ENCODE measurements at regions not wholly inside any gene's neighbourhood (a gene's known extent, or its start where the extent isn't known, plus 50 kb on each side); places are given as distances from the start of the nearest gene placed in this dataset.

DNA sequence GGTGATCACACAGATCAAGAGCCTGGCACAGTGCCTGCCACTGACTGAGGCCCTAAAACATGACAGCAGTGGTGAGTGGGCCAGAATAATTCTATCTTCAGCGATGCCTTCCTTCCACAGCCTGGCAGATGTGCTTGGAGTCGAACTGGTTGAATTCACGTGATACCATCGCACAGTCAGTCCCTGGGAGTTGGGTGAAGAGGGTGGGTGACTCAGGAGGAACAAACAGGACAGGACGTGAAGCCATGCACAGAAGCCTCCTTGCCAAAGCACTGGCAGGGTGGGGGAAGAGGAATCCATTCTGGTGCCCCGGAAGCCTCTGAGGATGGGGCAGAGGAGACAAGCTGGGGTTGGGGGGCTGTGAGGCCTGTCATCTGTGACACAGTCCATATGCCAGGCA, 80.3 kb upstream of the WNT4 start:
- DNase-seq = no peak
- Mint-ChIP-seq H3K4me3 (no peak overlapping the region), H3K4me1 (no peaks in the 10 kb centered on the region), H3K27ac (no peak overlapping the region), H3K9me3 (no peaks in the 10 kb centered on the region), H3K36me3 (no peaks in the 10 kb centered on the region), H3K27me3 (peaks cover 8 to 26% of the 10 kb centered on the region in 2 donors)
- Histone ChIP-seq H3K36me3 (ENCODE audit: insufficient read depth, low read length) (no peaks in the 10 kb centered on the region), H3K27me3 (ENCODE audit: insufficient read depth, low read length) (peaks cover 4% of the 10 kb centered on the region), H3K27ac (ENCODE audit: low read depth, low read length) (no peak overlapping the region), H3K4me3 (ENCODE audit: low read length in 2 of 2) (no peak overlapping the region), H3K9me3 (ENCODE audit: control insufficient read depth in 1 of 2, low read length in 2 of 2) (no peaks in the 10 kb centered on the region), H3K4me1 (ENCODE audit: insufficient read depth, low read length) (no peaks in the 10 kb centered on the region)
- POLR2A ChIA-PET (ENCODE audit: partially characterized antibody) = no interaction called here
- CTCF ChIA-PET (ENCODE audit: partially characterized antibody) = no interaction called here
- intact Hi-C loops (cut with micrococcal nuclease) = no loop called here

DNA sequence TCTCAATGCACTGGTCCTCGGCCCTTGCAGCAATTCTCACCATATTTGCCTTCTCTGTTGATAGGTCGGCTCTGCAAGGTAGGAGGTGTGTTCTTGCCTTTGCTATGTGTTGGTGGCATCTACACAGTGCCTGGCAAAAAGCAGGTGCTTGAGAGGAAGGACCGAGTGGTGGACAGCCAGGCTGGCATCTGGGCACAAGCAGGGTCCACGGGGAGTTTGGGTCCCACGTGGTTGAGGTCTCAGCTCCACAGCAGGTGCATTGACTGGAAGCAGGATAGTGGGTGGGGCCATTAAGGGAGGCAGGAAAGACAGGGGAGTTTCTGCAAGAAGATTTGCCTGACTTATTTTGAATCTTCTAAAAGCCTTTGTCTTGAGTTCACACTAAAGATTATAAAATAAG, 81.2 kb upstream of the WNT4 start:
- Histone ChIP-seq H3K27me3 (ENCODE audit: insufficient read depth, low read length) (peaks cover 4% of the 10 kb centered on the region), H3K4me1 (ENCODE audit: insufficient read depth, low read length) (no peaks in the 10 kb centered on the region), H3K9me3 (ENCODE audit: control insufficient read depth in 1 of 2, low read length in 2 of 2) (no peaks in the 10 kb centered on the region), H3K27ac (ENCODE audit: low read depth, low read length) (no peak overlapping the region), H3K36me3 (ENCODE audit: insufficient read depth, low read length) (no peaks in the 10 kb centered on the region), H3K4me3 (ENCODE audit: low read length in 2 of 2) (no peak overlapping the region)
- ChIA-PET POLR2A (ENCODE audit: partially characterized antibody) (interaction anchor here (0.5 kb wide), 1 partner anchor 599 kb away, joined by 3 read pairs; no protein-coding TSS in a partner anchor), CTCF (ENCODE audit: partially characterized antibody) (no interaction called here)
- intact Hi-C loops (cut with micrococcal nuclease) = no loop called here
- H3K9me3 Mint-ChIP-seq = no peaks in the 10 kb centered on the region
- no peaks in the 10 kb centered on the region for H3K4me1 Mint-ChIP-seq
- no peak for DNase-seq
- no peak overlapping the region for H3K27ac Mint-ChIP-seq
- peaks cover 8 to 20% of the 10 kb centered on the region in 2 donors for H3K27me3 Mint-ChIP-seq
- no peak overlapping the region for H3K4me3 Mint-ChIP-seq
- H3K36me3 Mint-ChIP-seq = no peaks in the 10 kb centered on the region

DNA sequence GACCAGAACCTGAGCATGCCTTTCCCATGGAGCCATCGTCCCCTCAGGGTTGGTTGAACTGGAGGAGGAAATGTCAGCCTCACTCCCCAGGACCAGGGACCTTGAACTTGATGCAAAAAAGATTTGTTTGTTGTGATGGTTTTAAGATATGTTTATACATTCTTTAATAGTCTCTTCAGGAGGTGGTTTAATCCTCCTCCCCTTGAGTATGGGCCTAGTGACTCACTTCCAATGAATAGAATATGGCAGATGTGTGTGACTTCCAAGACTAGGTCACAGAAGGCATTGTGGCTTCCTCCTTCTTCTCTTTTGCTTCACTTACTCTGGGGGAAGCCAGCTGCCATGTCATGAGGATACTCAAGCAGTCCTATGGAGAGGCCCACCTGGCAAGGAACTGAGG, 81.7 kb upstream of the WNT4 start:
- no peaks in the 10 kb centered on the region for H3K9me3 ChIP-seq (ENCODE audit: control insufficient read depth in 1 of 2, low read length in 2 of 2)
- Mint-ChIP-seq H3K27me3 (peaks cover 8 to 18% of the 10 kb centered on the region in 2 donors), H3K27ac (peak overlapping the region in 2 of 7 donors; percentile 24 to 81), H3K4me3 (no peak overlapping the region), H3K4me1 (no peaks in the 10 kb centered on the region), H3K36me3 (no peaks in the 10 kb centered on the region), H3K9me3 (no peaks in the 10 kb centered on the region)
- H3K4me3 ChIP-seq (ENCODE audit: low read length in 2 of 2) = no peak overlapping the region
- peaks cover 4% of the 10 kb centered on the region for H3K27me3 ChIP-seq (ENCODE audit: insufficient read depth, low read length)
- CTCF ChIA-PET (ENCODE audit: partially characterized antibody) = no interaction called here
- no peak overlapping the region for H3K27ac ChIP-seq (ENCODE audit: low read depth, low read length)
- no peaks in the 10 kb centered on the region for H3K36me3 ChIP-seq (ENCODE audit: insufficient read depth, low read length)
- POLR2A ChIA-PET (ENCODE audit: partially characterized antibody) = no interaction called here
- DNase-seq = no peak
- no peaks in the 10 kb centered on the region for H3K4me1 ChIP-seq (ENCODE audit: insufficient read depth, low read length)
- intact Hi-C loops (cut with micrococcal nuclease) = no loop called here

DNA sequence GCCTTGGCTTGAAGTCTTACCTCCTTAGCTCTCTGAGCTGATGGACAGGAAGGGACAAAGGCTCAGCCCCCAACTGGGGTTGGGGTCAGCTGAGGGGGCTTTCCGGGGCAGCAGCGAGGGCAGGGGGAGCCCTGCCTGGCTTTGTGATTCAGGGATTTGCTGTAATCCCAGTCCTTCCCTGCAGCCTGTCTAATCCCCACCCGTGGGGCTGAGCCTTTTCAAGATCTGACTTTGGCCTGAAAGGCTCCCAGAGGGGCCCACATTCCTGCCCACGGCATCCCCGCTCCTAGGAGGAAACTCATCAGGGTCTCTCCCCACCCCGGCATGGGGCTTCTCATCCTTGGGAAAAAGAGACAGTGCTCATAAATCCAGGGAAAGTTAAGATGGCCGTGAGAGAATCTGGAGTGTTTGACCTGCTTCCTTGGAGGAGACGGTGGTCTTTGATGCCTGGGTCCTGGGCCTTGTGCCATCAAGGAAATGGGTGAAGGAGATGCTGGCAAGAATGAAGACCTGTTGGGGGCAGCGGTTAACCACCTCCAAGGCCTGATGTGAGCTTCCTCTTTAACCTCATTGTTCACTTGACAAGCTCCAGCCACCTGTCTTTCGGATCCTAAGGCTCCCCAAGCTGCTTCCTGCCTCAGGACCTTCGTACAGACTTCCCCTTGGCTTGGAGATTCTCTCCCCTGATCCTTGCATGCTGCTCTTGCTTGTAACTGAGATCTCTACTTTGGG, 83.1 kb upstream of the WNT4 start:
- DNase-seq = no peak
- no peaks in the 10 kb centered on the region for H3K36me3 Mint-ChIP-seq
- peaks cover 8 to 11% of the 10 kb centered on the region in 2 donors for H3K27me3 Mint-ChIP-seq
- no peaks in the 10 kb centered on the region for H3K9me3 Mint-ChIP-seq
- Histone ChIP-seq H3K4me1 (ENCODE audit: insufficient read depth, low read length) (no peaks in the 10 kb centered on the region), H3K9me3 (ENCODE audit: control insufficient read depth in 1 of 2, low read length in 2 of 2) (no peaks in the 10 kb centered on the region), H3K27me3 (ENCODE audit: insufficient read depth, low read length) (peaks cover 4% of the 10 kb centered on the region), H3K27ac (ENCODE audit: low read depth, low read length) (no peak overlapping the region), H3K36me3 (ENCODE audit: insufficient read depth, low read length) (no peaks in the 10 kb centered on the region), H3K4me3 (ENCODE audit: low read length in 2 of 2) (no peak overlapping the region)
- no peak overlapping the region for H3K4me3 Mint-ChIP-seq
- intact Hi-C loops (cut with micrococcal nuclease) = no loop called here
- H3K4me1 Mint-ChIP-seq = no peaks in the 10 kb centered on the region
- H3K27ac Mint-ChIP-seq = no peak overlapping the region
- POLR2A ChIA-PET (ENCODE audit: partially characterized antibody) = no interaction called here
- CTCF ChIA-PET (ENCODE audit: partially characterized antibody) = no interaction called here

DNA sequence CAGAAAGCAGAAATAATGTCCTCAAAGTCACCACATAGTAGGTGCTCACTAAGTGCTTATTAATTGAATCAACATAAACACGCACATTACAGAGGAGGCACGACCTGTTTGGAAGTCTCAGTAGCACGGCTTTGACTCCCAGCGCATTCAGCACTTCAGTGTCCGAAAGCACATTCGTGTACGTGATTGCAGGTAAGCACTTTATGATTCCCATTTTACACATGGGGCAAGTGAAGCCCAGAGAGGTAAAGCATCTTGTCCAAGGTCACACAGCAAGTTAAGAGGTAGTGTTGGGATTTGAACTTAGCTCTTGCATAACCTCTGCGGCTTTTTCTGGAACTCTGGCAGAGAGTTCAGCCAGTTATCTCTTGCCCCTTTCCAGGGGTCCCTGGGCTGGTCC, 85.2 kb upstream of the WNT4 start:
- DNase-seq = no peak
- H3K27me3 ChIP-seq (ENCODE audit: insufficient read depth, low read length) = peaks cover 4% of the 10 kb centered on the region
- intact Hi-C loops (cut with micrococcal nuclease) = no loop called here
- ChIA-PET POLR2A (ENCODE audit: partially characterized antibody) (no interaction called here), CTCF (ENCODE audit: partially characterized antibody) (no interaction called here)
- no peaks in the 10 kb centered on the region for H3K4me1 Mint-ChIP-seq
- H3K36me3 Mint-ChIP-seq = no peaks in the 10 kb centered on the region
- no peaks in the 10 kb centered on the region for H3K9me3 Mint-ChIP-seq
- no peak overlapping the region for H3K27ac Mint-ChIP-seq
- H3K27ac ChIP-seq (ENCODE audit: low read depth, low read length) = no peak overlapping the region
- H3K27me3 Mint-ChIP-seq = peaks cover 3 to 18% of the 10 kb centered on the region in 2 donors
- H3K4me3 ChIP-seq (ENCODE audit: low read length in 2 of 2) = no peak overlapping the region
- H3K4me3 Mint-ChIP-seq = no peak overlapping the region
- no peaks in the 10 kb centered on the region for H3K4me1 ChIP-seq (ENCODE audit: insufficient read depth, low read length)
- H3K36me3 ChIP-seq (ENCODE audit: insufficient read depth, low read length) = no peaks in the 10 kb centered on the region
- no peaks in the 10 kb centered on the region for H3K9me3 ChIP-seq (ENCODE audit: control insufficient read depth in 1 of 2, low read length in 2 of 2)

DNA sequence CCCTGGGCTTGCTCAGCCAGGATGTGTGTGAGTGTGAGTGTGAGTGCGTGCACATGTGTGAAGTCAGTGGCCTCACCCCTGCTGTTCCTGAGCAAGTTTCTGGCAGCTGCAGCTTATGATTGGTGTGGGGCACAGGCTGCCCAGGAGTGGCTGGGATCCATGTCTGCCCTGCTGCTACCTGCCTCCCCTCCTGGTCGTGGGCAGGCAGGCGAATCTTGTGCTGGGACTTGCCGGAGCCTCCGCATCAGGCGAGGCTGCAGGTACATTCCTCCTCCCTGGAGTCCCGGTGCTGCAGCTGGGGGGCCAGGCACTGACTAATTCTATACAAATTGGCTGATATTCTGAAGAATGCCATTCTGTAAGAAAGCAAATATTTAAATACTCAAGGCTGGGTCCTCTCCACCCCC, 85.6 kb upstream of the WNT4 start:
- peaks cover 4% of the 10 kb centered on the region for H3K27me3 ChIP-seq (ENCODE audit: insufficient read depth, low read length)
- H3K36me3 ChIP-seq (ENCODE audit: insufficient read depth, low read length) = no peaks in the 10 kb centered on the region
- Mint-ChIP-seq H3K4me1 (no peaks in the 10 kb centered on the region), H3K27me3 (peaks cover 3 to 18% of the 10 kb centered on the region in 2 donors), H3K27ac (no peak overlapping the region), H3K4me3 (no peak overlapping the region), H3K9me3 (no peaks in the 10 kb centered on the region), H3K36me3 (no peaks in the 10 kb centered on the region)
- POLR2A ChIA-PET (ENCODE audit: partially characterized antibody) = no interaction called here
- CTCF ChIA-PET (ENCODE audit: partially characterized antibody) = no interaction called here
- H3K4me3 ChIP-seq (ENCODE audit: low read length in 2 of 2) = no peak overlapping the region
- no peaks in the 10 kb centered on the region for H3K9me3 ChIP-seq (ENCODE audit: control insufficient read depth in 1 of 2, low read length in 2 of 2)
- H3K27ac ChIP-seq (ENCODE audit: low read depth, low read length) = no peak overlapping the region
- intact Hi-C loops (cut with micrococcal nuclease) = no loop called here
- no peak for DNase-seq
- no peaks in the 10 kb centered on the region for H3K4me1 ChIP-seq (ENCODE audit: insufficient read depth, low read length)

DNA sequence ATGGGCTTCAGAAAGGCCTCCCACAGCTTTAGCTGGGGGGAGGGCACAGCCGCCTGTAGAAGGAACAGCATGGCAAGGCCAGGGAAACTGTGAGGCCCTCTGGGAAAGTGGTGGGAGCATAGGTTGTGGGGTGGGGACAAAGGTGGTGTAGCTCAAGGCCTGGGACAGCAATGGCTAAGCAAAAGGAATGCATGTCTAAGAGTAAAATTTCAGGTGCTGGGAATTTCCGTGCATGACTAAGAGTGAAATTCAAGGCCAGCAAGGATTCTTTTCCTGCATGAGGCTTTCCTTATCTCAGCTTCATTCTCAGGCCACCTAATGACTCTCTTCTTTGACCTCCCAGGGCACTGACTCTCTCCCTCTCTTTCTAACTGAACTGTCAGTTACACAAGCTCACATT, 86.5 kb upstream of the WNT4 start:
- Mint-ChIP-seq H3K27ac (no peak overlapping the region), H3K36me3 (no peaks in the 10 kb centered on the region), H3K27me3 (peaks cover 3 to 15% of the 10 kb centered on the region in 2 donors), H3K9me3 (no peaks in the 10 kb centered on the region), H3K4me3 (no peak overlapping the region), H3K4me1 (no peaks in the 10 kb centered on the region)
- H3K4me3 ChIP-seq (ENCODE audit: low read length in 2 of 2) = no peak overlapping the region
- H3K4me1 ChIP-seq (ENCODE audit: insufficient read depth, low read length) = no peaks in the 10 kb centered on the region
- ChIA-PET CTCF (ENCODE audit: partially characterized antibody) (no interaction called here), POLR2A (ENCODE audit: partially characterized antibody) (no interaction called here)
- no peaks in the 10 kb centered on the region for H3K27me3 ChIP-seq (ENCODE audit: insufficient read depth, low read length)
- H3K36me3 ChIP-seq (ENCODE audit: insufficient read depth, low read length) = no peaks in the 10 kb centered on the region
- no peaks in the 10 kb centered on the region for H3K9me3 ChIP-seq (ENCODE audit: control insufficient read depth in 1 of 2, low read length in 2 of 2)
- intact Hi-C loops (cut with micrococcal nuclease) = no loop called here
- no peak overlapping the region for H3K27ac ChIP-seq (ENCODE audit: low read depth, low read length)
- DNase-seq = no peak

Data from CD4-positive, alpha-beta memory T cell (primary cell).